GM12874 (cell line): ENCODE measurements at regions not wholly inside any gene's neighbourhood (a gene's known extent, or its start where the extent isn't known, plus 50 kb on each side); places are given as distances from the start of the nearest gene placed in this dataset.

ENCODE experiments used
- TF ChIP-seq, protein P1 (sequence below): IDR thresholded peaks from 2 replicates; pipeline ENCODE4 v1.5.1; 2011; ENCODE audit warnings: low read depth, mild to moderate bottlenecking, control low read depth, low read length, moderate library complexity; ENCODE audit not compliant: insufficient read depth

DNA sequence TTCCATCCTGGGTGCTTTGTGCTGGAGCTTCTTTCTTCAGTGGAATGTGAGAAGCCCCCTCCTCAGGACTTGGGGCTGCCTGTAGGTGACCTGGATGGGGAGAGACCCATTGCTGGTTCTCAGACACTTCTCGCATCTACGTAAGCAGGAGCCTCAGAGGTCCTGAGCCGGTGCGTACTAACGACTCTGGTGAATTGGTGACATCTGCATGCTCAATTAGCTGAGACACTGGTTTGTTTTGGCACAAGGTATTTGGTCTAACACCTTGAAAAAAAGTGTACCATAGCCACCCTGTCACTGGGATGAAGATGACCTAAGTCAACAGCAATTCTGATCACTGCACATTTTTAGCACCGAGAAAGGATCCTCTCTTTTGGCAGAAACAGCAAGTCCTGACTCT, 57.7 kb downstream of the LRRC30 start:
- TF ChIP-seq, protein P1, sequence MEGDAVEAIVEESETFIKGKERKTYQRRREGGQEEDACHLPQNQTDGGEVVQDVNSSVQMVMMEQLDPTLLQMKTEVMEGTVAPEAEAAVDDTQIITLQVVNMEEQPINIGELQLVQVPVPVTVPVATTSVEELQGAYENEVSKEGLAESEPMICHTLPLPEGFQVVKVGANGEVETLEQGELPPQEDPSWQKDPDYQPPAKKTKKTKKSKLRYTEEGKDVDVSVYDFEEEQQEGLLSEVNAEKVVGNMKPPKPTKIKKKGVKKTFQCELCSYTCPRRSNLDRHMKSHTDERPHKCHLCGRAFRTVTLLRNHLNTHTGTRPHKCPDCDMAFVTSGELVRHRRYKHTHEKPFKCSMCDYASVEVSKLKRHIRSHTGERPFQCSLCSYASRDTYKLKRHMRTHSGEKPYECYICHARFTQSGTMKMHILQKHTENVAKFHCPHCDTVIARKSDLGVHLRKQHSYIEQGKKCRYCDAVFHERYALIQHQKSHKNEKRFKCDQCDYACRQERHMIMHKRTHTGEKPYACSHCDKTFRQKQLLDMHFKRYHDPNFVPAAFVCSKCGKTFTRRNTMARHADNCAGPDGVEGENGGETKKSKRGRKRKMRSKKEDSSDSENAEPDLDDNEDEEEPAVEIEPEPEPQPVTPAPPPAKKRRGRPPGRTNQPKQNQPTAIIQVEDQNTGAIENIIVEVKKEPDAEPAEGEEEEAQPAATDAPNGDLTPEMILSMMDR: no peak

DNA sequence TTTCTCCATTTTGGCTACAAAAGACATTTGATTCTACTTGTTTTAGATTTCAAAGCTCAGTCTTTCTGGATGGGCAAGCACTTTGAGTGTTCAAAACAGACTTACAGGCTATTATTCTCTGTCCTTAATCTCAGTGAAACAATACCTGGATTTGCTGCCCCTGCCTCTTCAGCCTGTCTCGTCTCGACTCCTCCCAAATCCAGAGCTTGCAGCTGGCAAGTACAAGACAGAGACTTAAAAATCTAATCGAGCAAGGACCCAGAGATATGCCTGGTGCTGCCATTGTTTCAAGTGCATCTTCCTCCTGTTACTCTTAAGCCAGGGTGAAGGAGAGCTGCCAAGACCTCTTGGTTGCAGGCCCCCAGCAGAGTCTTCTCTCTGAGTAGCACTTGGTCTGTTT, 59.2 kb downstream of the LRRC30 start:
- TF ChIP-seq, protein P1: no peak

DNA sequence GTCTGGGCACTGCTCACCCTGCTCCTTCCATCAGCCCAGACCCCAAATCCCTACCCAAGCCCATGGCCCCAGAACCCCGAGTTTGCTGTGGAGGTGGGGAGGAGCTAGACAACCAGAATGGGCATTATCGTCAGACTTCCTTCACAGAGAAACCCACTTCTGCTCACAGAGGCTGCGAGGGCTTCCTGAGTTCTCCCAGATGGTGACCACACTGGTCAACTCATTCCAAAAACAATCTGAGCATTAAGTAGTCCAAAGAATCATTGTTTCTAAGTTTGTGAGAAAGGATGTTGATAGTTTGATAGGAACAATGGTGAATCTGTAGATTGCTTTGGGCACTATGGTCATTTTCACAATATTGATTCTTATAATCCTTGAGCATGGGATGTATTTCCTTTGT, 60.2 kb downstream of the LRRC30 start:
- TF ChIP-seq, protein P1: no peak

DNA sequence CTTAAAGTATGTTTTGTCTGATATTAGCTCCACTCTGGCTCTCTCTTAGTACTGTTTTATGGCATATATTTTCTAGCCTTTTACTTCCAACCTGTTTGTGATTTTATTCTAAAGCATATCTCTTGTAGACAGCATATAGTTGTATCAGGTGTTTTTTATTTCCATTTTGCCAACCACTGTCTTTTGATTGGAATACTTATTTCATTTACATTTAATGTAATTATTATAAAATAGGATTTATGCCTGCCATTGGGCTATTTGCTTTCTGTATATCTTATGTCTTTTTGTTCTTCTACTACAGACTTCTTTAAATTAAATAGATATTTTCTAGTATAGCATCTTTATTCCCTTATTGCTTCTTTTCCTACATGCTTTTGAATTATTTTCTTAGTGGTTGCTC, 67.3 kb downstream of the LRRC30 start:
- TF ChIP-seq, protein P1: no peak

DNA sequence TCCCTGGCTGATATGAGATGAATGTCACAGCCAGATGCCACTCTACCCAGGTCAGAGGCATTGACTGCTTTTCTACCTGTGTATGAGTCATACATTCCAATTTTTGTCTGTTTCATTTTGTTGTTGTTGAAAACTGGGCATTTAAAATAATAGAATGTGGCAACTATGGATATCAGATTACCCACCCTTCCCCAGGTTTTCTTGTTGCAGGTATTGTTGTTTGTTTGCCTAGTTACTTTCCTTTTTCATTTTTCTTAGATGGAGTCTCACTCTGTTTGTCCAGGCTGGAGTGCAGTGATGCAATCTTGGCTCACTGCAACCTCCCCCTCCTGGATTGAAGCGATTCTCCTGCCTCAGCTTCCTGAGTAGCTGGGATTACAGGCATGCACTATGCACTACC, 70.2 kb downstream of the LRRC30 start:
- TF ChIP-seq, protein P1: no peak

DNA sequence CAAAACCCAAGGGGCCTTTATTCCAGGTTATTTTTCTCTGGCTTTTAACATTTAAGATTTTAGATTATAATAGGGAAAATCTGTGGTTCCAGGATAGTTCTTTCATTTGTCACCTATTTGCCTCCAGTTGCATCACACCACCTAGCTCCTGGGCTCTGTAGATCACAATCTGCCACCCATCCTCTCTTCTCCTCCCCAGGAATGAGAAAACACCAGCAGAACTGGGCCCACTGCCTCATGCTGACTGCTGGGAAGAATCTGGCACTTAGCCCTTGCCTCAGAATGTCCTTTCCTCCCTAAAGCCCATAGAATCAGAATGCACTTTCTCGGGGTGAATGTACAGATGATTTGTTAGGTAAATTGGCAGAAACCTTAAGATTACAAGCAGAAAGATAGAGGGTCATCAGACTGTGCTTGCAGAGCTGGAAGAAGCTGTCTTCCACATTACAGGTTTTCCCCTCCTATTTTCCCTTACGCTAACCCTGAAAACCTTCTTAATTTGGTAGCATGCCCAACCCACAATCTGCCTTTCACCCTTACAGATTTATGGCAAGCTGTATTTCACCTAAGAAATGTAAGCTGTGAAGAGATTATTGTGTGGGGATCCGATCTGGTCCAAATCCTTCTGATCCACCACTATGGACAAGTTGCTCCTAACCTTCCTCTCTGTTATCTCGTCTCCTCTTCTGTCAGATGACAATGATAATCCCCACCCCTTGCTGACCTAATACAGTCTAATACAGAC, 72.6 kb downstream of the LRRC30 start:
- TF ChIP-seq, protein P1: no peak

DNA sequence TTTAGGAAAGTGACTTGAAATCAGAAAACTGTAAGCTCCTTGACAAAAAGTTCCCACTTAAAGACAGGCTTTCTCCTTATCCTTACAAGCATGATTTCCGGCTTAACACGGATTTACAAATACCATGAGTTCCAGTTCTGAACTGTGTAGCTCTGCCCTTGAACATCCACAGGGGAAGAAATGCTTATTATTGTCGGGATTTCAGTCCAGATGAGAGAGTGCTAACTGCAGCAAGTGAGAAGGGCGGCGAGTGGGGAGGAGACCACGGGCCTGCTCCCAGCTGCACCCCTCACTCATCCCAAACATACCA, 73.1 kb downstream of the LRRC30 start:
- TF ChIP-seq, protein P1: no peak
